Smooth muscle cell of the brain vasculature (primary cell): ENCODE measurements at regions not wholly inside any gene's neighbourhood (a gene's known extent, or its start where the extent isn't known, plus 50 kb on each side); places are given as distances from the start of the nearest gene placed in this dataset.
A peak's percentile ranks its signal among the peaks of the same experiment; 100 is the strongest.
"Not testable (repeated sequence)": the region's sequence is repeated elsewhere in the genome, so short reads cannot be mapped to it uniquely, and the experiment has no call there.

Experiments
- DNase-seq: peaks from one replicate; pipeline ENCODE4 v3.0.0-alpha.2; 2012; ENCODE audit warnings: low read depth, low spot score

DNA sequence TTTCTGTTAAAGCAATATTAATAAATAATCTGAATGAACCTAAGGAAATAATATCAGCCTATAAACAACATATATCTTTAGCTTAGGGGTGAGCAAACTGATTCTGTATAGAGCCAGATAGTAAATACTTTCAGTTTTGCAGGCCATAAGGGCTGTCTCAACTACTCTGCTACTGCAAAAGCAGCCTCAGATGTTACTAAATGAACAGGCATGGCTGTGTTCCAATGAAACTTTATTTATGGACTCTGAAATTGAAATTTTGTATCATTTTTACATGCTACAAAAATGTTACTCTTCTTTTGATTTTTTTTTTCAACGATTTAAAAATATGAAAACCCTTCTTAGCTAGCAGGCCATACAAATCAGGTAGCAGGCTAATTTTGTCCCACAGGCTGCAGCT lies 212.8 kb upstream of the PRICKLE2 start:
- DNase-seq, result no peak

DNA sequence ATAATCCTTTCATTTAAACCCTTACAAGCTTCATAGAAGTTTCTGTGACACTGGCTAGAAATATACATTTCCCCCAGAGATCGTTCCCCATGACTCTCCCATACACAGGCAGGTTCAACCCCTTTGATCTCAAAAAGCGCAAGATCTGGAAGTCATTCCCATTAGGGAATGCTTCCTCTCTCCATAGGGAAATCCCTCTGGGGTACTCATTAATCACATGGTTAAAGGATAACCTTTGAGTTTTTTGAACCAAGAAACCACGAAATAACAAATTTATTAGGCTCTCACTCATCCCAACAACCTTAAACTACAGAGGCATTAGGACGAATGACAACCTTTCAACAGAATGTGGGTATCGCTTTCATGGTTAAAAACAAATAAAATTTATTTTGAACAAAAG lies 211.9 kb upstream of the PRICKLE2 start:
- DNase-seq, result no peak

DNA sequence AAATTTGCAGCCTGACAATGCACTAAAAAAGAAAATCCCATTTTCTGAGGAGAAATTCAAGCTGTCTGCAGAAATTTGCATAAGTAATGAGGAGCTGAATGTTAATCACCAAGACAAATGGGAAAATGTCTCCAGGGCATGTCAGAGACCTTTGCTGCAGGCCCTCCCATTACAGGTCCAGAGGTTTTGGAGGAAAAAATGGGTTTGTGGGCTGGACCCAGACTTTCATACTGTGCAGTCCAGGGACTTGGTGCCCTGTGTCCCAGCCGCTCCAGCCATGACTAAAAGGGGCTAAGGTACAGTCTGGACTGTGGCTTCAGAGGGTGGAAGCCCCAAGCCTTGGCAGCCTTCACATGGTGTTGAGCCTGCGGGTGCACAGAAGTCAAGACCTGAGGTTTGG lies 209.8 kb upstream of the PRICKLE2 start:
- DNase-seq, result not testable (repeated sequence)

DNA sequence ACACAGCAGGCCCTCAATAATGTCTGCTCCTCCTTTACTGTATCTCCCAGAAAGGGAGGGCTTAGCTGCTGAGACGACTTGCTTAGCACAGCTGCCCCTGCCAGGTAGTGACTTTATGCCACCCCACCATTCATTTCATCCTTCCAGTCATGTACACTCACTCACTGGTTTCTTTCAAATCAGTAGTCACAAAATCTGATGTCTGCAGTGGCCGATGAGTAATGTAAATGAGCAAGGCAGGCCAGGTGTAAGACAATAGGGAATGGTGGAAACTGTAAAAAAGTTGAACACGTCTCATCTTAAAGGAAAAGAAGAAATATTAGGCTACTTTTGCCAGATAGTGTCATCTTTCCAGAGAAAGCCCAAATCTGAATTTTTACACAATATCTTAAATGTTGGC lies 207.6 kb upstream of the PRICKLE2 start:
- no peak for DNase-seq

DNA sequence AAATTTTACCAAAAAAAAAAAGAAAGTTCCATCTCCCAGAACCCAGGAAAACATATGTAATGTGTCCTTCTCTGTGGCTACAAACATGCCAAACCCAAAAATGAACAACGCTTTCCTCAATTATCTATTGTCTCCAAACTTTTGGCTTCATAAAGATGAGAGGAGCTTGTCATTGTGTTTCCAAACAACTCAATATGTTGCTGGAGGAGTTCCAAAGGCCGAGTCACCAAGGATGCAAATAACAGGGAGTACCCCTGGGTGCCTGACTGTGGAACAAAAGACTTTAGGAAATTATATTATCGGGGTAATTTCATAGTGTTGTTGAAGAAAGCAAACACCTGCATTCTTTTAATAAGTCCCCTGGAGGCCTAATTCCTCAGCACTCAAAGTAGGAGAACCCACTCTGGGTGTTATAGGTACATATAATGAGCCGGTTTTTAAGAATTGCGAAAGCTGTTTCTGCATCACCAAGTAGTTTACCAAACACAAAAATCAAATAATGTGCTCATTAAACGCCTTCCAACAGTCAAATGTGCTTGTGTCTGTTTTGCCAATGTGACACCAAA lies 206.3 kb upstream of the PRICKLE2 start:
- no peak for DNase-seq

DNA sequence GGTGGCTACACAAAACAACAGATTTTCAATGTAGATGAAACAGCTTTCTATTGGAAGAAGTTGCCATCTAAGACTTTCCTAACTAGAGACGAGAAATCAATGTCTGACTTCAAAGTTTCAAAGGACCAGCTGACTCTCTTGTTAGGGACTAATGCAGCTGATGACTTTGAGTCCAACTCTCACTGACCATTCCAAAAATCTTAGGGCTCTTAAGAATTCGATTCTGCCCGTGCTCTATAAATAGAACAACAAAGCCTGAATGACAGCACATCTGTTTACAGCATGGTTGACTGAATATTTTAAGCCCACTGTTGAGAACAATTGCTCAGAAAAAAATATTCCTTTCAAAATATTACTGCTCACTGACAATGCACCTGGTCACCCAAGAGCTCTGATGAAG lies 202.4 kb upstream of the PRICKLE2 start:
- DNase-seq, result no peak

DNA sequence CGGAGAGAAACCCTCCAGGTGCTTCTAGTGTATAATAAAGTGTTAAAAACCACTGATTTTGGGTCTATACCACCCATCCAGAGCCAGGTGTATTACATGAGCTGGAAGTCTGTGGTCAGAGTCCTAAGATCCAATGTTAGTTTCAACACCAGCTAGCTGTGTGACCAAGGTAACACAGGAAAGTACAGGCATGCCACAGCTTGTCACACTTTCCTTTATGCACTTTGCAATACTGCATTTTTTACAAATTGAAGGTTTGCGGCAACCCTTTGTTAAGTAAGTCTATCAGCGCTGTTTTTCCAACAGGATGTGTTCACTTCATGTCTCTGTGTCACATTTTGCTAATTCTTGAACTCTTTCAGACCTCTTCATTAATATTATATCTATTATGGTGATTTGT lies 201.3 kb upstream of the PRICKLE2 start:
- DNase-seq, result no peak

DNA sequence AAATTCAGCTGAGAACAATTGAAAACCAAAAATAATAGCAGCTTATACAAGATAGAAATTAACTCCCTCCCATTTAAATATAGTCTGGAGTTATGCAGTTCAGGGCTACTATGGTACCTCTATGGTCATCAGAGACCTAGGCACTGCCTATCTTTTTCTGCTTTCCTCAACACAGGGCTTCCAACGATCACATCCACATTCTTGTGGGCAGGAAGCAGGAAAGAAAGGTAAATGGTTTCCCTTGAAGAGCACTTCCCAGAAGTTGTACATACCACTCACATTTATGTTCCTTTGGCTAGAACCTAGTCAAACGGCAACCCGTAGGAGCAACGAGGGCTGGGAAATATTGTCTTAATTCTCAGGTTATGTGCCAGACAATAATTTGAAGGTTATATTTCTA lies 197.7 kb upstream of the PRICKLE2 start:
- DNase-seq, result no peak

DNA sequence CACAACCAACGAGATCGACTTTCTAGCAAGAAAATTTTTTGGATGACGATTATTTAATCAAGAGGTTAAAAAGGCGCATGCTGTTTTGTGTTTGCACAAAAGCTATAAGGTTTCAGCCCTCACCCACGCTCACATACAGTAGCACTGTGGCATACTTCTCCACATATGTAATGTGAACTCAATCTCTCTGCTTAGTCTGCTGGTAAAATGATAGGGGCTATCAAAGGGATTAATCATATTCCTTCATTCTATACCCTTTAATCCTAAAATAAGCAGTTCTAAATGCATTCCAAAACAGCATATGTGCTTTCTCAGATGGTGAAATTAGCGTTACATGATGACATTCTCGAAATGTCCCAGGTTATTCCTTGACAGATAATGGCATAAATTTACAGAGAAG lies 196.9 kb upstream of the PRICKLE2 start:
- DNase-seq, result no peak

DNA sequence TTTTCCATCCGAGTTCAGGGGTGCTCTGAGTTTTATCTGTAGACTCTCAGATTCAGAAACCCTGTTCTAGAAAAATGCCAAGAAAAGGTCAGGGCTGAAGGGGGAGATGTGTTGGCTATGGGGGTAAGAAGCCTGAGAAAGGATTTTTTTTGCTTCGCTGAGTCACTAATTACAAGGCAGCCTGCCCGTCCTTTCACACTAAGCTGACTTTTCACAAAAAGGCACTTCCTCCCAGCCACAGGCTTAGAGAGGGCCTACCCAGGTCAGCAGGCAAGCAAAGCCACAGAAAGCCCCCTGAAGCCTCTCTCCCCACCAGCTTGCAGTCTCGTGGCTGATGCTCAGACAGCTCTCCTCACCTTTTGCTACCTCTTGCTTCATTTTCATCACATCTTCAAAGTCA lies 192.6 kb upstream of the PRICKLE2 start:
- no peak for DNase-seq

DNA sequence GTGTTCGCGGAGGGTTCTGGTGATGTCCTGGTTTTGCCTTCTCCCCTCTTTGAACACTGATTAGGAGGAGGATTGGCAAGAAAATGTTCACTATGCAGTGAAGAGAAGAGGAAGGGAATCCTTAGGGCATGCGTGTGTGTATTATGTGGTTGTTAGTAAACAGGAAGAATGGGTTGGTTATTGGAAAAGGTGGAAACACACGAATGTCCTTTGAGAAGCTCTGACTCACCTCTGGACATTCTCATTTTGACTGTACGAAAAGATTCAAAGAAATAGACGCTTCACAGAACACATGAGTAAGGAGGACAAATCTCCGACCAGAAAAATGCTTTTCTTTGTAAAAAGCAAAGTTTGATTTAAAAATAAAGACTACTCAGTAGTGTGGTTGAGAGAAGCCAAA lies 188.8 kb upstream of the PRICKLE2 start:
- DNase-seq, result no peak

DNA sequence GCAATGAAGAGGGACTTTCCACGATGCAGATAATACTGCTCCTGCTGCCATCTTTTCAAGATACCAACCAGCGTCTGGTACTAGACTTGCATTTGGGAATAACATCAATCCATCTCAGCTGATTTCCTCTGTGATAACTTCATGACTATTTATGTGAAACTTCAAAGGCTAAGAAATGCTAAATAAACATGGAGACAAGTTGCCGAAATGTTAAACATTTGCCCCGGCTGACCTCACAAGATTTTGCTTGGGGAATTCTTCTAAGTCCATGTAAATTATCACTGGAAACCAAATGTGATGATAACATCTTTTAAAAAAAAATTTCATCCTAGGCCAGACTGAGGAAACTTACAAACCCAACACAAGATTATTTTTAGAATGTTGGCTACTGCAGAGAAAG lies 185.8 kb upstream of the PRICKLE2 start:
- DNase-seq, result no peak

DNA sequence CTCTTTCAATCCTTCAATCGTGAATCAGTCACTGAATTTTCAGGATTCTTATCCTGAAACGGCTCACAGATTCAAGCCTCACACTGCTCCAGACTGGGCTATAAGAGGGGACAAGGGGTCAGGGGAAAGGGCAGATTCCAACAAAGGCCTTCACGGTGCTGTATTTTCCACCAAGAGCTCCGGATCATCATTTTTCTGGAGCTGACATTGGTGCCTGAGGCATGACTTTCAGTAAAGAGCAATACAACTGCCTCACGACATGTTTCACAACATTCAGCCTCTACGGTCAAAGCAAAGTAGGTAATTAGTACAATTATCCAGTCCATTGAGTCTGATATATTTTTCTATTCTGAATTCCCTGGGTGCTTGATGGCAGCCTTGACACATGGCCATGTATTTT lies 185.0 kb upstream of the PRICKLE2 start:
- no peak for DNase-seq

DNA sequence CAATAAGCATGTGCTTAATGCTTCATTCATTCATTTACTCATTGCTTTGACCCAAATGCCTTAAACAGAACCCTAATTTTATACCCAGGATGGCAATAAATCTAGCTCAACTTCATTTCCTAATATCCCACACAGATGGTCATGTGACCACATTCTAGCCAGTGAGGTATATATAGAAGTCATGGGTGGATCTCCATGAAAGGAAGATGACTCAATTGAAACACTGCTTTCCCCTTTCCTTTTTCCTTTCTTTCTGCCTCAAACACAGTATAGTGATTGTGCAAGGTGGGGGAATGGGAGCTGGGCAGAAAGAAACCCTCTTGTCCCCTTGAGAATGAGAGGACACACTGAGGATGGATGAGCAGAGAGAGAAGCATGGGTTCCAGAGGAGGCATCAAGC lies 183.5 kb upstream of the PRICKLE2 start:
- DNase-seq, result no peak

DNA sequence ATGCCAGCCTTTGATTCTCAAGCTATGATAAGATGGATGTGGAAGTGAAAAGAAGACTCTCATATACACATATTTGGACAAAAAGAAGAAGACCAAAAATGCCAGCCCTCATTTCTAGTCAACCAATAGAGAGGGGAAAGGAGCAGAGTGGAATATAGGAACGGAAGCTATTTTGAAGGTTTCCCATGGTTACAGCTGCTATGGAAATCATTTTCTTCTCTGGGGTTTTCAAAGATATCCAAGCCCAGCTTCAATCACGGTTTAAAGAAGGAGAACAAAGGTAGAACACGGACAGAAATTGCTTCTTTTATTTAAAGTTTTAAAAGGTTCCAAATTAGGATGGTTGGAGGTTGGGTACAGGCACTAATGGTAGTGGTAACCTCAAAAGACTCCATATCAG lies 181.0 kb upstream of the PRICKLE2 start:
- DNase-seq, result no peak

DNA sequence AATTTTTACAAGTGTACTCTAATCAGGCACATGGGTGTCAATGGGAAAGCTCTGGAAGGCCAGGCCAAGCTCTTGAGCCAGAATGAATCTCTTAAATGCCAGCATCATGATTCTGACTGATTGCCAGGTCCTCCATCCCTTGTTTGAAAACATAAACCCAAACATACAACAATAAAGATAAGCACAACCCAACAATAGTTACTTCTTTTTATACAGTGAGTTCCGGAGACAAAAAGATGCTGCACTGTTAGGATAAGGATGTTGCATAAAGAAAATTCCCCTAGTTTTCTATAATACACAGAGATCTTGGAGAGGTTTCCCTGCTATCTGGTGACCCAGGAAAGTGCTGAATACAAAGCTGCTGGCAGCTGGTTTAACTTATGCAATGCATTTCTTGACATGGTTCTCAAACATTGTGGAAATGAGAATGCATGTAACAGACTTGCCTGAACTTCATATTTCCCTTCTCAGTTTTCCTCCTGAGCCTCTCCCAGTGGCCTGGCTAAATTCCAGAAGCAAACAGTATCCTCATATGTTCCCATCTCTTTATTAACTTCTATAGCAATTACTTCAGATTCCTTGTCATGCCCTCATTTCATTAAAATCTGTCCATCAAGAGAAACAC lies 180.1 kb upstream of the PRICKLE2 start:
- no peak for DNase-seq

DNA sequence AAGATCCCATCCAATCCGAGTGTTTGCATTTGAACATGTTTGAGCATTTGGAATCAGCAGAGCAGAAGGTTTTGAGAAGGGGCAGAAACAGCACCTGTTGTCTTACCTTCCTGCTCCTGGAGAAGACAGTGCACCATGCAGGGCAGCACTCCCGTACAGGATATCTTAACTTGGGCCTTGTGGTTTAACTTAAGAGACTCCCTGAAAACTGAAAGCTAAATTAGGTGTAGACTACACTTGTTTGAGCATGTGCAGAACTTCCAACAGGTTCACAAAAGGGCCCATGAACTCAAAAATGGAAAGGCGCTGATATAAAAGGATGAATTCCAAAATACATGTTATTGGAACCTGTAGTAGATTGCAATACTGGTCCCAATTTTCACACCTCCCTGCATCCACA lies 175.4 kb upstream of the PRICKLE2 start:
- no peak for DNase-seq

DNA sequence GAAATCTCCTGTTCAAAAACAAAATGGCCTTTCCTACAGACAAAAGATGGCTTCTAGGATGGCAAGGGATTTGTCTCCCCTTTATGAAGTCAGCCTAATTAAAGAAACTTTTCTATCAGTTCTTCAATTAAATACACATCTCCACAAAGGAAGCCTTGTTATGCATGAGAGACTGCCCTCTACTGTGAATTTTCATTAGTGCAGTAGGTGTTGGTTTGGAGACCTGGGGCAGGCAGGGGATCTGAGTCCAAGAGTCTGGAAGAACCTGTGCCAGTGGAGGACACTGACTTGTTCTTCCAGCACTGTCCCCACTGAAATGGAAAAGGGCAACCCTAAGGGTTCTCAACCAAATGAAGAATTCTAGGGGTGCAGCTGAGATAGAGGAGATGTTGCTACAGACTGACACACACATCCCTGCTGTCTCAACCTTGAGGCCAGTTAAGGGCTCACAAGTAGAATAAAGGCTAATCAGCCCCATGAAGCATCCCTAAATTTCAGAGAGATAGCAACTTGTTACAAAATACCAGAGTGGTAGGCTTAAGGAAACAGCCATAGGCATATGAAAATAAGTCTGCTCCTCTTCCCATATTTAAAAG lies 174.0 kb upstream of the PRICKLE2 start:
- DNase-seq, result peak; percentile 41

DNA sequence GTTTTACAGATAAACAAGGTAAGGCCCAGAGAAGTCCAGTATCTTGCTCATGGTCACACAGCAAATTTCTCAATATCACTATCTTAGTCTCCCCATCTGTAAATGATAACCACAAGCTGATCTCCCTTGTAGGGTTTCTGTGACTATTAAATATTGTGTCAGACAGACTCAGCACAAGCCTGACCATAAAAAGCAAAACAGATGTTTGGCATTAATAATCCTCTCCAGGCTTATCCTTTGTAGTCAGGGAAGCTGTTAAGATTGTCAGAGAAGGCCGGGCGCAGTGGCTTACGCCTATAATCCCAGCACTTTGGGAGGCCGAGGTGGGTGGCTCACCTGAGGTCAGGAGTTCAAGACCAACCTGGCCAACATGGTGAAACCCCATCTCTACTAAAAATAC lies 173.2 kb upstream of the PRICKLE2 start:
- DNase-seq, result no peak

DNA sequence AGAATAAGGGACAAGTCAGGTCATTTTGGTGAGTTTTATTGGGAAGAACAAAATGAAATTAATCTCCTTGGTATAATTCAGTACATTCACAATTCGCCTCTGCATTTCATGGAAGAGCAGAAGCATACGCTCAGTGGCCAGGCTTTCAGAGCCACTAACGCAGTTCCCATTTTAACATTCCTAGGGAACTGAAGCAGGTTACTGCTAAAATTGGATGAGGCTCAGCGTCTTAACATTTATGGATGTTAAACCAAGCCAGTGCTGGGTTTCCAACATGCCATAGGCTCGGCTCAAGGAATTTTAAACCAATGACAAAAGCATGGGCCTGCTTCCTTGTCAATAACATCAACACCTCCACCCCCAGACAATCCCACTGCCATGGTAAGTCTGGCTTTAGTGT lies 172.7 kb upstream of the PRICKLE2 start:
- no peak for DNase-seq

DNA sequence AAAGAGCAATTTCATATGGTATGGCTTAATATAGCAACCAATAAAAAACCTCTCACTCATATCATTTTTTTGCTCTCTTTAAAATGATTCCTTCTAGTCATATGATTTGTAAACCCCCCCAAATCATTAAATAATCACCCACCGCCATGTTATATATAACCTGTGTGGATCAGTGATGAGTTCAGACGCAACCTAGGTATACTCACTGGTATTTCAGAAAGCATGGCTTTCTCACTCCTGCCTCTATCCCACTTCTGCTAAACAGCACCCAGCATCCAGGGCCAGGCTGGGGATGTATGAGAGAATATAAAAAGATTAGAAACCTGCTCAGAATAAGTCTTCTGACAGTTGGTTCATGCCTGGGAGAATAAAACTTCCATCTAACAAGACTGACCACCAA lies 172.3 kb upstream of the PRICKLE2 start:
- DNase-seq, result no peak

DNA sequence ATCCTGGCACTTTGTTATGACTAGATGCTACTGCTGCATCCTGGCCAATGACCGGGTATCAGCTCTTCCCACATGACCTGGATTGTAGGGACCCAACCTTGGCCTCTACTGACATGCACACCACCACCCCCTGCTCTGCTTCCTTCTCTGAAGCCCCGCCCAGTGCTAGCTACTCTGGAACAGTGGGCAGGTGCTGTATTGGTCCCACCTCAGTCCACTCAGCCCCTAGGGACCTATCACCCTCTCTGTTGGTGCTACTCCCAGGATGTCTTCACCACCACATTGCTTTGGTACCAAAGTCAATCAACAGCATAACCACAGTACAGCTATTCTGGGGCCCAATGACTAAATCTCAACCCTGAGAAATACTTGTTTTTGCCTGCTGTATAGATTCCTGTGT lies 170.2 kb upstream of the PRICKLE2 start:
- DNase-seq, result no peak

DNA sequence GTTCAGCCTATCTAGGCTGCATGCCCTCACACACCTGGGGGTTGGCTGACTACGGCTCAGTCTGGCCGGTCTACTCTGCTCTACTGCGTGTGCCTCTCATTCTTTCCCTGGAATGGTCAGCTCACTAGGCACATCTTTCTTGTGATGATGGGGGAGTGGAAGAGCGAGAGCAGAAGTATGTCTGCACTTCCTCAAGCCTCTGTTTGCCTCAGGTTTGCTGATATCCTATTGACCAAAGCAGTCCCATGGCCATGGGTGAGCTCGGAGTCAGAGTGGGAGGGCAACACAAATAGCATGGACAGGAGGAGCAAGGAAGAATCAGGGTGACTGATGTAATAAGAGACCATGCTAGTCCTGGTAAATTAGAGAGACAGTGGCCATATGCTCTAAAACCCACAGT lies 167.9 kb upstream of the PRICKLE2 start:
- no peak for DNase-seq

DNA sequence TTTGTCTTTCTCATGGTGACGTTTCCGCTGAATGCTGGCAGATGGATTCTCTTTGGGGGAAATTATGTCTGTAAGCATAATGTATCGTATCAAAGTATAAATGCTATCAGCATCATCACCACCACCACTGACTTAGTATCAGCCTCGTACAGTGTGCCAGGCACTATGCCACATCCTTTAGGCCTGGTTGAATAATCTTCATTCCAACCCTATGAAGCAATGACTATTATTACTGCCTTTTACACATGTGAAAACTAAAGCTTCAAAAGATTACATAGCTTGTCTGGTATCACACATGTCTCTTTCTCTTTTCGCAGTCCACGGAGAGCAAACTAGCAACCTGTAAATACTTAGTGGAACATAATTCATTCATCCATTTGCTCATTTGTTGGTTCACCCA lies 166.7 kb upstream of the PRICKLE2 start:
- DNase-seq, result no peak
